ENCODE measurements at regions not wholly inside any gene's neighbourhood (a gene's known extent, or its start where the extent isn't known, plus 50 kb on each side); places are given as distances from the start of the nearest gene placed in this dataset.
A peak's percentile ranks its signal among the peaks of the same experiment; 100 is the strongest.
"Not testable (repeated sequence)": the region's sequence is repeated elsewhere in the genome, so short reads cannot be mapped to it uniquely, and the experiment has no call there.

DNA sequence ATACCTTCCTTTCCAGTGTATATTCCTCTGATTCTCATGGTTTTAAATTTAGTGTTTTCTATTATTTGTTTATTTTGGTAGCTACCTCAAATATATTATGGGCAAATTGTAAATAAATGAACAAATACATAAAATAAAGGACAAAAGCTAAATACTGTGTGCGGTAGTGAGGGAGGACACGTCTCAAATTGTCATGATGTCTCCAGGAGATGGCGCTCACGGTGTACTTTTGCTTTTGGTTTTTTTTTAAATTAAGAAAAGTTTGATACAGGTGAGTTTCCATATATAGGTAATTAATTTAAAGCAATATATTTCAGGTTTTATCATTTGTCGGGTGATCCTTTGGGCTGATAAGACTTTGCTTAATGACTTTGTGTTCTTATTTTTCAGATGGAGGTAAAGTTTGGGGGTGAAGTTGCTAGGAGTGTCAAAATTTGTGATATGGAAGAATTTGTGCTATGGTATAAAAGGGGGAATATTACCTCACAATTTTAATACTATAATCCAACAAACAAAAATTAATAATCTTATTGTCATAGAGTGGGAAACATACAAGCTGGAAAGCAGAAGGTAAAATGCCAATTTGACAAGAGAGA, 68.4 kb upstream of the TMEM229A start:
- Histone ChIP-seq H3K4me3 (no peak overlapping the region), H3K36me3 (replicated peaks) (no peaks in the 10 kb centered on the region), H3K4me1 (no peaks in the 10 kb centered on the region), H3K27me3 (ENCODE audit: low read depth) (no peaks in the 10 kb centered on the region), H3K9me3 (no peaks in the 10 kb centered on the region)
- in situ Hi-C loops (cut with MboI; ENCODE audit: low sequenced_read_pairs): no loop called here
- peak; percentile 8 to 52 for DNase-seq (ENCODE audit: low spot score in 2 of 2)

DNA sequence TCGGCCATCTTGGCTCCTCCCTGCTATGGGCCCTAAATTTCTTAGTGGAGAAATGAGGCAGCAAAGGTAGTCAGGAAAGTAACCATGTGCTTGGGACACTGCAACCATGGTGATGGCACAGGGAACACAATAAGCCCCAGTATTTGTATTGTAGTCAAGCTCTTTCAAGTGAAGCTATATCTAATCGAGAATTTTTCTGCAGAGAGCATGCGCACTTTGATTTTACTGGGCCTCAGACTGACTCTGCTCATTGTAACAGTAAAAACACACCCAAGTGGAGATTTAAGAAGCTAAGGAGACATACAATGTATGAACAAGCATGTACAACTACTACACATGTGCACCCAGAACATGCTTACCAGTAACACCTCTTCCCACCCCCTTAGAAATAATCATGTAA, 67.3 kb upstream of the TMEM229A start:
- in situ Hi-C loops (cut with MboI; ENCODE audit: low sequenced_read_pairs): no loop called here
- DNase-seq (ENCODE audit: low spot score in 2 of 2): no peak

DNA sequence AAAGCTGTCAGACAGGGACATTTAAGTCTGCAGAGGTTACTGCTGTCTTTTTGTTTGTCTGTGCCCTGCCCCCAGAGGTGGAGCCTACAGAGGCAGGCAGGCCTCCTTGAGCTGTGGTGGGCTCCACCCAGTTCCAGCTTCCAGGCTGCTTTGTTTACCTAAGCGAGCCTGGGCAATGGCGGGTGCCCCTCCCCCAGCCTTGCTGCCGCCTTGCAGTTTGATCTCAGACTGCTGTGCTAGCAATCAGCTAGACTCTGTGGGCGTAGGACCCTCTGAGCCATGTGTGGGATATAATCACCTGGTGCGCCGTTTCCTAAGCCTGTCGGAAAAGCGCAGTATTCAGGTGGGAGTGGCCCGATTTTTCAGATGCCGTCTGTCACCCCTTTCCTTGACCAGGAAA, 66.7 kb upstream of the TMEM229A start:
- H3K4me1 ChIP-seq; H3K4me3 ChIP-seq; H3K36me3 ChIP-seq (replicated peaks); H3K9me3 ChIP-seq; H3K27me3 ChIP-seq (ENCODE audit: low read depth); in situ Hi-C loops (cut with MboI; ENCODE audit: low sequenced_read_pairs): not testable (repeated sequence)
- DNase-seq (ENCODE audit: low spot score in 2 of 2): peak in 1 of 2 experiments; percentile 31

More for the DNA sequence above, 67.3 kb upstream of the TMEM229A start:
- H3K4me1 ChIP-seq: no peaks in the 10 kb centered on the region
- no peak overlapping the region for H3K4me3 ChIP-seq
- H3K36me3 ChIP-seq (replicated peaks): no peaks in the 10 kb centered on the region
- H3K9me3 ChIP-seq: no peaks in the 10 kb centered on the region
- no peaks in the 10 kb centered on the region for H3K27me3 ChIP-seq (ENCODE audit: low read depth)

DNA sequence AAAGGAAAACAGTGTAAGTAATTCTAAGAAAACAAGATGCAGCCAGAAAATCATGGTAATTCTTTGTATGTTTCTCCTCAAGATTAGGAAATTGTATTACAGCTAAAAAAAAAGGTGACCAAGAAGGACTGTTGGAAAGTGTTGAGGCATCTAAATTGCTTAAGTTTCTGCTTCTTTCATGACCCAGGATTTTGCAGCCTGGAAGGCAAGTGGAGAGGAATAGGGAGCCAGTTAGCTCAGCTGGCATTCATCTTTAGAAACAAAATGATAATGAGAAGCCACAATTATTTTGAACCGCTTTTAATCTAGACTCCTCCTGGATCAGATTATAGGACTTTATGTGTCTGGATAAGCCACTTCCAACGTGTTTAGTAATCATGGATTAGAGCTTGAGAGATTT, 56.8 kb upstream of the TMEM229A start:
- DNase-seq (ENCODE audit: low spot score in 2 of 2): no peak
- Histone ChIP-seq H3K4me1 (no peaks in the 10 kb centered on the region), H3K4me3 (no peak overlapping the region), H3K27me3 (ENCODE audit: low read depth) (no peaks in the 10 kb centered on the region), H3K9me3 (no peaks in the 10 kb centered on the region), H3K36me3 (replicated peaks) (no peaks in the 10 kb centered on the region)
- in situ Hi-C loops (cut with MboI; ENCODE audit: low sequenced_read_pairs): no loop called here

DNA sequence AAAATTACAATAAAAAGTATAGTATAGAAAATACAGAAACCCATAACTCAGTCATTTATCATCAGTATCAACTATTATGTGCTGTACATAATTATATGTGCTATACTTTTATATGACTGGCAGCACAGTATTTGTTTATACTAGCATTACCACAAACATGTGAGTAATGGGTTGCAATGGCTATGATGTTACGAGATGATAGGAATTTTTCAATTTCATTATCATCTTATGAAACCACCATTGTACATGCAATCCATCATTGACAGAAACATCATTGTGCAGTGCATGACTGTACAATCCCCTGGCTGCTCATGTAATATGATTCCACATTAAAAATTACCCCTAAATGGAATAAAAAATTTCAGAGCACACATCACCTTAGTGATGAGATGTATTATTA, 55.7 kb upstream of the TMEM229A start:
- Histone ChIP-seq H3K9me3 (no peaks in the 10 kb centered on the region), H3K4me1 (no peaks in the 10 kb centered on the region), H3K27me3 (ENCODE audit: low read depth) (no peaks in the 10 kb centered on the region), H3K4me3 (no peak overlapping the region), H3K36me3 (replicated peaks) (no peaks in the 10 kb centered on the region)
- in situ Hi-C loops (cut with MboI; ENCODE audit: low sequenced_read_pairs): no loop called here
- no peak for DNase-seq (ENCODE audit: low spot score in 2 of 2)

DNA sequence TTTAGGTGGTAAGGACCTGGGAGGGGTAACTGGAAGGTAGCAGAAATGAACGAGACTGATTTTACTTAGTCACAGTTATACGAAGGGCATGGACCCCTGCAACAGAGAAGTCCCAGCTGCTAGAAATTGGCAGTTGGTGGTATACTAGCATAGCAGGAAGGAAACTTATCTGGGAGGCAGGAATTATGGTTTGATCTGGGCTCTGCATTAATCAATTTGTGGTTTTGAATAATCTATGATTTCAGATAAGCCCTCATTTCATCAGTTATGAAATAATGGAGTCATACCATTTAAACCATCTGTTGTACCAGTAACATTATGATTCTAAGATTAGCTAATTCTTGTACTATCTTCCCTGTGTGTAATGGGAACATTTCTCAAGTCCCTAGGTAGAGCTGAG, 54.0 kb upstream of the TMEM229A start:
- Histone ChIP-seq H3K36me3 (replicated peaks) (no peaks in the 10 kb centered on the region), H3K9me3 (no peaks in the 10 kb centered on the region), H3K4me3 (no peak overlapping the region), H3K27me3 (ENCODE audit: low read depth) (no peaks in the 10 kb centered on the region), H3K4me1 (no peaks in the 10 kb centered on the region)
- in situ Hi-C loops (cut with MboI; ENCODE audit: low sequenced_read_pairs): no loop called here
- DNase-seq (ENCODE audit: low spot score in 2 of 2): no peak

DNA sequence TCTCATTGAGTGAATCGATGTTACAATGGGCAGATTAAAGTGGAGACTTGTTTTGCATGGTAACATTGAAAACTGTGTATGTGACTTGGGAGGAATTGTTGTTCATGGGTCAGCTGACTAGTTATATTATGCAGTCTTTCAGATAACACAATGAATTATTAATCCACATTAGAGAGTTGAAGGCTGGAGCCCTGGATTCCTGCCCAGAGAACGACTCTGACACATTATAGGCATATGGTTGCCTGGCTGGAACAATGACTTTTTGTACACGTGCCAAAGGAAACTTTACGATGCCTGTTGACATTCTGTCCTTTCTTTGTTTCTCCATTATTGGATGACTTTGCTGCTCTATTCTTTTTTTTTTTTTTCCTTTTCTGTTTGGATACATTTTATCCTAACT, 52.3 kb upstream of the TMEM229A start:
- no peak overlapping the region for H3K4me3 ChIP-seq
- H3K9me3 ChIP-seq: no peaks in the 10 kb centered on the region
- no peaks in the 10 kb centered on the region for H3K27me3 ChIP-seq (ENCODE audit: low read depth)
- peak; percentile 48 to 70 for DNase-seq (ENCODE audit: low spot score in 2 of 2)
- no peaks in the 10 kb centered on the region for H3K36me3 ChIP-seq (replicated peaks)
- H3K4me1 ChIP-seq: no peaks in the 10 kb centered on the region
- in situ Hi-C loops (cut with MboI; ENCODE audit: low sequenced_read_pairs): no loop called here

DNA sequence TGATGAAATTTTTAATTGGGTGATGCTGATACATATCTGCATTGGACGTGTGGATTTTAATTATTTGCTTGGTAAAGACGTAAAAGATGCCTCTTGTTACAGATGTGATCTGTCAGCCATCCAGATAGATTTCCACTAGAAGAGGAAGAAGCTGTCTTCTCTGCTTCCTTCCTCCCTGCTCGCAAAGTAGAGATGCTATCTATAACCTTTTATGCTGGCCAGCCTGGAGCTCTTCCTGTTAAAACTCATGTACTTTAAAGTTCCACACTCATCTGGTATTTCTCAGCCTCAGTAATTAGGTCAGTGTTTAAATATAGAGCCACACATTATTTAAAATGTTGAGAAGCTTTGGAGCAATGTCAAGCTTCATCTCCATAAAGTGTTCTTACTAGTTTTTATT, 51.2 kb upstream of the TMEM229A start:
- peaks cover 3% of the 10 kb centered on the region; the same call in 1 of the 2 replicates for H3K27me3 ChIP-seq (ENCODE audit: low read depth)
- DNase-seq (ENCODE audit: low spot score in 2 of 2): no peak
- no peak overlapping the region for H3K4me3 ChIP-seq
- no peaks in the 10 kb centered on the region for H3K36me3 ChIP-seq (replicated peaks)
- in situ Hi-C loops (cut with MboI; ENCODE audit: low sequenced_read_pairs): no loop called here
- H3K9me3 ChIP-seq: no peaks in the 10 kb centered on the region
- H3K4me1 ChIP-seq: no peaks in the 10 kb centered on the region

Measured in HAP-1 (cell line).